Effector memory CD8-positive, alpha-beta T cell (primary cell): ENCODE measurements at regions not wholly inside any gene's neighbourhood (a gene's known extent, or its start where the extent isn't known, plus 50 kb on each side); places are given as distances from the start of the nearest gene placed in this dataset.

Source experiments
- ATAC-seq: fragments of 150-1000 bp; cut with Tn5 transposase; replicated peaks from 2 replicates; pipeline ENCODE4 v1.10.0; 2021; ENCODE audit warnings: mild to moderate bottlenecking, moderate library complexity
- DNase-seq, 3 experiments: peaks; one replicate each; pipeline ENCODE4 v3.0.0; 2021
- H3K27ac Mint-ChIP-seq, 2 donors: one replicate each; pipeline ENCODE4 v1.8.0; 2022; ENCODE audit warnings: mild to moderate bottlenecking in 2 of 2, mixed read lengths in 2 of 2, moderate library complexity in 2 of 2
- H3K27me3 Mint-ChIP-seq, 2 donors: one replicate each; pipeline ENCODE4 v1.8.0; 2022; ENCODE audit warnings: mixed read lengths in 2 of 2
- H3K36me3 Mint-ChIP-seq: one replicate; pipeline ENCODE4 v1.8.0; 2022; ENCODE audit warnings: mild to moderate bottlenecking, moderate library complexity, mixed read lengths; ENCODE audit not compliant: insufficient read depth
- H3K4me1 Mint-ChIP-seq, 2 donors: one replicate each; pipeline ENCODE4 v1.8.0; 2022; ENCODE audit warnings: low read depth in 2 of 2, mixed read lengths in 2 of 2
- H3K4me3 Mint-ChIP-seq, 2 donors: one replicate each; pipeline ENCODE4 v1.8.0; 2022; ENCODE audit warnings: mild to moderate bottlenecking in 2 of 2, mixed read lengths in 2 of 2, moderate library complexity in 2 of 2
- H3K9me3 Mint-ChIP-seq, 2 donors: one replicate each; pipeline ENCODE4 v1.8.0; 2022; ENCODE audit warnings: mixed read lengths in 2 of 2

DNA sequence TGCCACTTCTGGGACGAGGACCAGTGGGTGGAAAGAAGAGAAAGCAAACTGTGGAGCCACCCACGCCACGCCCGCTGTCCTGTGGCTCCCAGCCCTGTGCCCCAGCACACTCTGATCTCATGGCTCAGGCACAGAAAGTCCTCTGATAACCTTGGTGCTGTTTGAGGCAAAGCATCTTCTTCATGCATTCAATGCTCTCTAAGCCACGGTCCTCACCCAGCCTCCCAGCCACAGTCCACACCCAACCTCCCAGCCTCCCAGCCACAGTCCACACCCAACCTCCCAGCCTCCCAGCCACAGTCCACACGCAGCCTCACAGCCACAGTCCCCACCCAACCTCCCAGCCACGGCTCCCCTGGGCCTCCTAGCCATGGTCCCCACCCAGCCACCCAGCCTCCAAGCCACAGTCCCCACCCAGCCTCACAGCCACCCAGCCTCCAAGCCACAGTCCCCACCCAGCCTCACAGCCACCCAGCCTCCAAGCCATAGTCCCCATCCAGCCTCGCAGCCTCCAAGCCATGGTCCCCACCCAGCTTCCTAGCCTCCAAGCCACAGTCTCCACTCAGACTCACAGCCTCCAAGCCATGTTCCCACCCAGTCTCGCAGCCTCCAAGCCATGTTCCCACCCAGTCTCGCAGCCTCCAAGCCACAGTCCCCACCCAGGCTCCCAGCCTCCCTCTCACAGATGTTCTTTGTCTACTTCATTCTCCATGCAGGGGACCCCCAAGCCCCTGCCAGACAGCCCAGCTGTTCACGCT, 74.9 kb downstream of the SOX1 start:
- H3K9me3 Mint-ChIP-seq, result no peaks in the 10 kb centered on the region
- ATAC-seq (no peak), DNase-seq (no peak)
- H3K27me3 Mint-ChIP-seq, result peaks cover 0 to 28% of the 10 kb centered on the region in 2 donors
- no peak overlapping the region for H3K27ac Mint-ChIP-seq
- no peaks in the 10 kb centered on the region for H3K4me1 Mint-ChIP-seq
- H3K36me3 Mint-ChIP-seq, result no peaks in the 10 kb centered on the region
- H3K4me3 Mint-ChIP-seq, result no peak overlapping the region

DNA sequence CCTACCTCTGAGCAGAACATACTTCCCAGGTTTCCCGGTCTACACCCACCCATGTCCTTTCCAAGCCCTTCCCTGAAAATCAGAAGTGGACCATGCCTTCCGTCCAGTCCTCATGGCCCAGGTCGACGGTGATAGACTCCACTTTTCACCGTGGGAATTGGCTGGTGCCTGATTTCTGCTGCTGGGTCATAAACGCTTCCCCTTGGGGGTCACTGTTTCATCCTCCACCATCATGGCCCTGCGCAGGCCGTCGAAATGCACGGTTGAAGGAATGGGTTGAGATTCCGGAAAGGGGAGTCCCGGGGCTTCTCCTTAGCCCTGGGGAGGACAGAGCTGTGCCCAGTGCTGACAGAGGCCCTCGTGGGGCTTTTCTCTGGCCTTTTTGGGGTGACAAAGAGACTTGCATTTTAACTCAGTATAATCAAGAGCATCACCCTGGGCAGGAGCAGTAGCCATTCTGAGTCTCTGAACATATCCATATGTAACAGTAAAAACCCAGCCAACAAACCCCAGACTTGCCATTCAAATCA, 75.5 kb downstream of the SOX1 start:
- ATAC-seq (no peak), DNase-seq (no peak)
- no peaks in the 10 kb centered on the region for H3K36me3 Mint-ChIP-seq
- H3K4me3 Mint-ChIP-seq, result no peak overlapping the region
- no peak overlapping the region for H3K27ac Mint-ChIP-seq
- H3K9me3 Mint-ChIP-seq, result no peaks in the 10 kb centered on the region
- H3K27me3 Mint-ChIP-seq, result peaks cover 0 to 22% of the 10 kb centered on the region in 2 donors
- H3K4me1 Mint-ChIP-seq, result no peaks in the 10 kb centered on the region

DNA sequence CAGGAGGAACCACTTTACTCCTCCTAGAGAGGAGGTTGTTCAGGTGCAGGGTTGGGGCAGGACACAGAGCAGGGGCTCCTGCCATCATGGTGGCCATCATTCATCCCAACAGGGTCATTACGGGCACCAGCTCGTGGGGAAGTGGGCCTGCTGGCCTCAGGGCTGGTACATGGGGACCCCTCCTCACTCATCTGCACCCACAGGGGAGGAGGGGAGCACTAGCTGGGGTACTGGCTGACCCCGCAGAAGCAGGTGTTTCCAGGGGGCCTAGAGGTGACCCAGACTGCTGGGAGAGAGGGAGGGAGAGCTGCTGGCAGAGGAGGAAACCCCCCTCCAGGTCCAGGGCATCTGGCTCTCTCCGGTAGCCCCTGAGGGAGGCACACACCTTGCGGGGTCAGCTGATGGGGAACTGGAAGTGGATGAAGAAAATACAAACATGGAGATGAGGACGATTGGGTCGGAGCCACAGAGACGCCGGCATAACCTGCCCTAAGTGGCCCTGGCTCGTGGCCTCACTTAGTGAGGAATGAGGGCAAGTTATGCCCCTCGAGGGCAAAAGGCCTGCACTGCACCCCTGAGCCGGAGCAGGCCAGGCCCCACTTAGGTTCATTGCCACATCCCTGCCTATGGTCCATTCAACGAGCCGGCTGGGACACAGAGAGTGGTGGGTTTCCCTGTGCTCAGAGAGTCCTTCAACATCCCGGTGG, 76.2 kb downstream of the SOX1 start:
- peaks cover 0 to 22% of the 10 kb centered on the region in 2 donors for H3K27me3 Mint-ChIP-seq
- ATAC-seq (no peak), DNase-seq (no peak)
- H3K36me3 Mint-ChIP-seq, result no peaks in the 10 kb centered on the region
- H3K4me1 Mint-ChIP-seq, result no peaks in the 10 kb centered on the region
- no peak overlapping the region for H3K4me3 Mint-ChIP-seq
- no peak overlapping the region for H3K27ac Mint-ChIP-seq
- H3K9me3 Mint-ChIP-seq, result no peaks in the 10 kb centered on the region

DNA sequence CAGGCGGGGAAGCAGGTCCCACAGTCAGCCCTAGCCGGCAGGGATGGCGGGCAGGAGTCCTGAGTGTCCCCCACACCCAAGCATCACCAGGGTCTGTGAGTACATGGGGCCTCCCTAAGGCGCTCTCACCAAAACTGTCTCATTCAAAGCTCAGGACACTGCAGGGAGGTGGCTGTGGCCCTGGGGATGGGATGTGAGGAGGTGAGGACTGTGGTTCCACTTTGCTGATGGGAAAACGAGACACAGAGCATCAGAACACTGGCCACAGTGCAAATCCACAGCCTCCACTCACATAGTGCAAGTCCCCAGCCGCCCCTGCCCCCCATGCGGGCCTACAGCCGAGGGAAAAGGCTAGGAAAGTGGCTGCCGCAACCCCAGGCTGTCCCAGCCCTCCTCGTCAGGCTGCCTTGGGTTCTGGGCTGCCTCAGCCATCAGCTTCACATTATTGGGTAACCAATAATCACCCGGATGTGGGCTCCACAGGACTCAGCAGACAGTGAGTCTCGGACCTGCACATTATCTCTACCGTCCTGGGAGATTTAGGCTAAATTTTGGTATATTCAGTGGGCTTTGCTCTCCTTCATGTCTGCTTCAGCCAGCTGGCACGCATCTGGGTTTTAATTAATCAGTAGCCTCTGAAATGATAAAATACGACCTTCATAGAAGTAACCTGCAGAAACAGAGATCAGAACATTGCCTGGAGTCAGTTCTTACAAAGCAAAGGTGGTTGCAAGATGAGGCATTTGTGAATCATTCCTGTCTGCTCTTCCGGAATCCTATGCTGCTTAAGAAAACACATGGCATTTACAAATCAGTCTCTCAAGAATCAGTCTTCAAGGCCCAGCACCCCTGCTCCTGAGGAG, 77.0 kb downstream of the SOX1 start:
- no peak for DNase-seq
- Mint-ChIP-seq H3K4me3 (no peak overlapping the region), H3K27ac (no peak overlapping the region), H3K4me1 (no peaks in the 10 kb centered on the region), H3K36me3 (no peaks in the 10 kb centered on the region), H3K9me3 (no peaks in the 10 kb centered on the region), H3K27me3 (peaks cover 0 to 29% of the 10 kb centered on the region in 2 donors)
- no peak for ATAC-seq

DNA sequence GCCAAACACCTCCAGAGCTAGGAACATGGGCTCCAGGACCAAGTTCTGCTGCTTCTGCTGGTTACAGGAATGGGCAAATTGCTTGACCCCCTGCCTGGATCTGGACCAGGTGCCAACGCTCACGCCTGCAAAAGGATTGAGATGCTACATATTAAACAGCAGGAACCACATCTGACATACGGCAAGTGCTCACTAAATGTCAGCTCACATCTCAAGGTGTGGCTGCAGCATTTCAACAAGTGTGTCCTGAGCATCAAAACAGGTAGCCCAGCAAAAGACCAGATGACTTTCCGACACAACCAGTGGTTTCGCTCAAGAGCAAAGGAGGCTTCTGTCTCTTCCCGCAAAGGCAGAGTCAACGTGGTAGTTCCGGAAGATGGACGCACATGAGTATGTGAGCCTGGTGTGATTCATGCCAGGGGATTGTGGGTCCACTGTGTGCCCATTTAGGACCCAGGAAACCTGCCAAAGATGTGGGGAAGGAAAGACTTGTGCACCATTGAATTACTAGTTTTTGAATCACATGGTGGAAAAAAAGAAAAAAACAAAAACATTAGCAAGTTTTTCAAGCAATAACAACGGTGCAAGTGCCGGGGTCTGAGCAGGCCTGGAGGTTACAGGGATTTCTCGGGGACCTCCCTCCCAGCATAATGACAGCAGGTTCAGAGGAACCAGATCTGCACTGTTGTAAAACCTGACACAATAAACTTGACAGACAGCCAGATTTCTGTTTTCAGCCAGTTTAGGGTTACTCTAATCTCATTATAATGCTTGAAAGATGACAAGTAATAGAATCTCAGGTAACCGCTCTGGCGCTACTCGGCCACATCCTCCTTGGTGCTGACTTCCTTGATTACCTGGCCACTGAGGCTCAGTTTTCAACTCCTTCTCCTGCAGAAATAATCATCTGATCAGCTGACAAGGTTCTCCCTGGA, 77.9 kb downstream of the SOX1 start:
- Mint-ChIP-seq H3K9me3 (no peaks in the 10 kb centered on the region), H3K27ac (no peak overlapping the region)
- no peak for DNase-seq

DNA sequence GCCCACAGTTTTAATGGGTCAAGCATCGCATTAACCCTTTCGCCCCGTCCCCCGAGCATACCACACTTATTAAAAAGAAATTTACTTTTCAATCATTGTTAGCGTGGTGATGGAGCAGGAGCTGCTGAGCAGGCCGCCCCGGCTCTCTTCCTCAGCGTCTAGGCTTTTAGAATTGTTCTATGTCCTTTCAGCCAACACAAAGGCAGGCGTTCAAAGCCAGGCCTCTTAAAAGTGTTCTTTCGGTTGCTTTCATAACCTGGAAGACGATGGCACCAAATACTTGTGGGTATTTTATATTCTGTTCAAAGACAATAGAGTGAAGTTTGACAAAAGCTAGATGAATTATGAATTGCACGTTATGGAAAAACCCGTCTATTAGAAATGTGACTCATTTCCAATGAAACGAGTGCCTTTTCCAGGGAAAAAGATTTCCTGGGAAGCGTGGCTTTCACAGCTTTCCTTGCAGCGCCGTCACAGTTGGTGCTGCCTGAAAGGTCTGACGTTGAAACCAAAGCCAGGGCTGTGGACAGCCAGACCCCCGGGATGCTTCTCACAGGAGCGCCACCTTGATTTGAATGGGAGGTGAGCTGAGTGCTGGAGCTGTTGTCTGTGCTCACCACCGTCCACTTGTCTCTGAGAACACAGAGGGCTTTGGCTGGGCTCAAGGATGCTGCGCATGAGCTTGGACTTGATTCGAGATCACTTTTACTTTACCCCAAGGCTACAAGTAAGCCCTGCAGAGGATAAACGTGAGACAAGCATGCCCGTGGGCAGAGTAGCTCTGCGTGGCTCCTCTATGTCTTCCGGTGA, 78.8 kb downstream of the SOX1 start:
- DNase-seq (no peak), ATAC-seq (no peak)
- no peak overlapping the region for H3K4me3 Mint-ChIP-seq
- no peaks in the 10 kb centered on the region for H3K36me3 Mint-ChIP-seq
- no peaks in the 10 kb centered on the region for H3K4me1 Mint-ChIP-seq
- peaks cover 0 to 33% of the 10 kb centered on the region in 2 donors for H3K27me3 Mint-ChIP-seq
- no peaks in the 10 kb centered on the region for H3K9me3 Mint-ChIP-seq
- H3K27ac Mint-ChIP-seq, result no peak overlapping the region

More for the DNA sequence above, 77.9 kb downstream of the SOX1 start:
- Mint-ChIP-seq H3K36me3 (no peaks in the 10 kb centered on the region), H3K27me3 (peaks cover 0 to 33% of the 10 kb centered on the region in 2 donors), H3K4me1 (no peaks in the 10 kb centered on the region), H3K4me3 (no peak overlapping the region)
- no peak for ATAC-seq

DNA sequence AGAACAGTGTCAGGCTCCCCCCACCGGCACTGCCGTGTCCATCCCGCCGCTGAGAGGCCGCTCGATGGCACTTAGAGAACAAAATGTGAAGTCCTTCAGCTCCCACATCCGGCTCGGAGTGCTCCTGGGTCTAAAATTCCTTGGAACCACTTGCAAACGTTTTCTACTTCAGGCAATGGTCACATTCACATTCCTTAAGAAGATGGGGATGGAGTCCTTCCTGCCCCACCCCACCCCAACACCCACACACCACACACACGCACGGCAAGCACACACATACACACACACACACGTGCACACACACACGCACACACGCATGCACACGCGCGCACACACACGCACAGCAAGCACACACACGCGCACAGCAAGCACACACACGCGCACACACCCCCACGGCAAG, 83.4 kb downstream of the SOX1 start:
- Mint-ChIP-seq H3K36me3 (peaks cover 4% of the 10 kb centered on the region), H3K27ac (no peak overlapping the region), H3K27me3 (peaks cover 4 to 27% of the 10 kb centered on the region in 2 donors), H3K4me3 (no peak overlapping the region), H3K4me1 (no peaks in the 10 kb centered on the region), H3K9me3 (no peaks in the 10 kb centered on the region)
- DNase-seq (no peak), ATAC-seq (no peak)

DNA sequence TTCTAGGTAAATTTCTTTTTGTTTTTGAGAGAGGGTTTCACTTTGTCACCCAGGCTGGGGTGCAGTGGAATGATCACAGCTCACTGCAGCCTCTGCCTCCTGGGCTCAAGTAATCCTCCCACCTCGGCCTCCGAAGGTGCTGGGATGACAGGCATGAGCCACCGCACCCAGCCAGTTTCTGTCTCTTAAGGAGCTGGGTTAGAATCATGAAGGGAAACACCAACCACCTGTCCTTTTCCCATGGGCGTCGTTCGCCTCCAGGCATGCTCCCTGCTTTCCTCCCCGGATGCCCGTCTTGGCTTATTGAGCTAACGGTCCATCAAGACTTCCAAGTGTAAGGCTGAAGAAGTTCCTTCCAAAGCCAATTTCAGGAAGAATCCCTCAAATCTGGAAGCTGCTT, 85.9 kb downstream of the SOX1 start:
- ATAC-seq (no peak), DNase-seq (no peak)
- Mint-ChIP-seq H3K27ac (no peak overlapping the region), H3K4me1 (no peaks in the 10 kb centered on the region), H3K36me3 (peaks cover 4% of the 10 kb centered on the region), H3K9me3 (no peaks in the 10 kb centered on the region), H3K27me3 (peaks cover 4 to 27% of the 10 kb centered on the region in 2 donors), H3K4me3 (no peak overlapping the region)

DNA sequence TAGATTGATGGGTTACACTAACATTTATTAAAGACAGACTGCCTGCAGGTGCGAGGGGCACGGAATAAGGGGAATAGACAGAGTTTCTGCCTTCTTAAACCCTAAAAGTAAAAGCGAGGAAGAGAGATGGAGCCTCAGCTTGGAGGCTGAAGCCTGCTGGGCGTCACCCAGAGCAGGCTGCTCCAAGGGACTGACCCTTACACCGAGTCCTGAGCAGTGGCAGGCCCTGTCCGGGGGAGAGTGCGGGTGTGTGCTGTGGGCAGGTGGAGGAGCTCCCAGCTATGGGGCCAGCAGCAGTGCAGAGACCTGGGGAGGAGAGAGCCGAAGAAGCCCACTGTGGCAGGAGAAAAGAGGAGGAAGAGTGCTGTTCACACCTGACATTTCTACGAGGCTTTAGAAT, 86.4 kb downstream of the SOX1 start:
- Mint-ChIP-seq H3K4me1 (no peaks in the 10 kb centered on the region), H3K36me3 (peaks cover 4% of the 10 kb centered on the region), H3K27me3 (peaks cover 4 to 26% of the 10 kb centered on the region in 2 donors), H3K27ac (no peak overlapping the region), H3K4me3 (no peak overlapping the region), H3K9me3 (no peaks in the 10 kb centered on the region)
- ATAC-seq (no peak), DNase-seq (no peak)

DNA sequence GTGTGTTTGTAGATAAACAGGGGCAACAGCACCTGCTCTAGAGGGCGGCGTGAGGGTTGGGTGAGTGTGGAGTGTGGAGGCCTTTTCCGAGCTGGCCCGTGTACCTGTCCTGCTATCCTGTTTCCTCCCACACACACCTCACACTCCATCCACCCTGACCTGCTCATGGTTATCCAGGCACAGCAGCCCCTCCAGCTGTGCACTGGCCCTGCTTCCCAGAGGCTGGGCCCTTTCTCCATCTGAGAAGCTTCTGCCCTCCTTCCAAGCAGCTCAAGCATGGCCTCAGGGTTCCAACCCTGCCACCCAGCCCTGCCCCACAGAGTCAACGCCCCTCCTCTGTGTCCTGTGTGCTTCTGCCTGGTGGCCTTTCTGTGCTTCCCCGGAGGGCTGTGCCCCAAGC, 86.9 kb downstream of the SOX1 start:
- DNase-seq, result no peak
- H3K27me3 Mint-ChIP-seq, result peaks cover 9 to 26% of the 10 kb centered on the region in 2 donors
- H3K27ac Mint-ChIP-seq, result no peak overlapping the region
- peaks cover 4% of the 10 kb centered on the region for H3K36me3 Mint-ChIP-seq
- no peak overlapping the region for H3K4me3 Mint-ChIP-seq
- no peaks in the 10 kb centered on the region for H3K9me3 Mint-ChIP-seq
- no peak for ATAC-seq
- no peaks in the 10 kb centered on the region for H3K4me1 Mint-ChIP-seq

DNA sequence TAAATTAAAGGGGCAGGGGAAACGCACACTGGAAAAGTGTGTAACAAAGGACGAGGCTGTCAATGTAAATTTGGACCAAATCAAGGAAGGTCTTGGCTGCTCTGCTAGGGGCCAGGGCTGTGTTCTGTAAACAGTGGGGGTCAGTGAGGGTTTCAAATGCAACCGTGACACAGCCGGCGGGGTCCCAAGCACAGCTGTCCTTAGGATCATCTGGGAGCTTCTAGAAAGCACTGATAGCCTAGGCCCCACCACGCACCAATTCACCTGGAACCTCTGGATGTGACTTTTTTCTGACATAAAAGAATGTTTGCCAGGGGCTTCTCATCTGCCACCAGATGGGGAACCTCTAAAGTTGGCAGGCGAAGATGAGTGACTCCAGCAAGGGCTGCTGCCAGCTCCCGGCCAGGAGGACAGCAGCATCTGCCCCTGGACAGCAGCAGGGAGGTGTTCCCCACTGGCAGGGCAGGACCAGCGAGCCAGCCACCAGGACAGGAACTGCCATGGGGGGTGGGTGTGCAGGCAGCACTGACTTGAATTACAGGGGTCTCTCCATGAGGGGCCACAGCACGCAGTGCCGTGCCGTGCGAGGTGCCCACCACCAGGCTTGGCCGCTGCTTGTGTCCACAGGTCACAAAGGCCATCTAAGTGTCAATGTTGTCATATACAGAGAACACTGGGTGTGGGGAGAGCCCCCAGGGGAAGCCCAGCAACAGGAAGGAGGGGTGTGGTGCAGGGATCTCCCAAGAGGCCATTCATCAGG, 87.5 kb downstream of the SOX1 start:
- H3K4me3 Mint-ChIP-seq, result no peak overlapping the region
- H3K36me3 Mint-ChIP-seq, result peaks cover 4% of the 10 kb centered on the region
- ATAC-seq (no peak), DNase-seq (no peak)
- H3K9me3 Mint-ChIP-seq, result no peaks in the 10 kb centered on the region
- H3K4me1 Mint-ChIP-seq, result no peaks in the 10 kb centered on the region
- H3K27me3 Mint-ChIP-seq, result peaks cover 11 to 27% of the 10 kb centered on the region in 2 donors
- H3K27ac Mint-ChIP-seq, result no peak overlapping the region
